A549 (cell line): ENCODE measurements at regions not wholly inside any gene's neighbourhood (a gene's known extent, or its start where the extent isn't known, plus 50 kb on each side); places are given as distances from the start of the nearest gene placed in this dataset.

Experiments
- ATAC-seq, 2 experiments: fragments of 200-7000 bp in 1 of 2; fragments of >200 bp in 1 of 2; cut with Nextera tagmentation in 1 of 2; cut with Tn5 transposase in 1 of 2; 3 replicates each; pipeline versions ENCODE4 v1.8.0 to v1.9.1; 2018 to 2020; ENCODE audit warnings: mild to moderate bottlenecking in 1 of 2, moderate library complexity in 1 of 2
- CTCF ChIA-PET: fragments of 300-600 bp; sonication (Branson Sonifier 250); formaldehyde crosslinking; extraction: SDS; loops from one replicate; lab custom pipeline; 2021; ENCODE audit warnings: antibody characterized with exemption, inconsistent platforms; lab: Yijun Ruan, JAX
- POLR2A ChIA-PET: fragments of 350-600 bp; formaldehyde crosslinking; extraction: SDS; loops from one replicate; lab custom pipeline; 2021; ENCODE audit warnings: antibody characterized with exemption, inconsistent platforms; lab: Yijun Ruan, JAX
- DNase-seq, 2 experiments: peaks; one replicate each; pipeline versions ENCODE4 v3.0.0 to v3.0.0-alpha.2; 2011 to 2016; ENCODE audit warnings: low read depth in 1 of 2, low spot score in 1 of 2
- FAIRE-seq: peaks from 2 replicates; lab custom pipeline; 2011; peaks lifted over from hg19 to GRCh38; lab: Jason Lieb, UNC
- H3K27ac ChIP-seq, 2 experiments: fragments of >200 bp; sonication (Bioruptor Twin); formaldehyde crosslinking; 3 replicates each; pipeline ENCODE4 v1.5.1; 2016 to 2017
- H3K4me1 ChIP-seq: fragments of >200 bp; sonication (Bioruptor Twin); formaldehyde crosslinking; 3 replicates; pipeline ENCODE4 v1.6.1; 2016
- H3K4me2 ChIP-seq: fragments of >200 bp; sonication (Bioruptor Twin); formaldehyde crosslinking; 3 replicates; pipeline ENCODE4 v1.6.1; 2016
- H3K4me3 ChIP-seq: fragments of >200 bp; sonication (Bioruptor Twin); formaldehyde crosslinking; 3 replicates; pipeline ENCODE4 v1.5.1; 2016
- H3K9me3 ChIP-seq: fragments of >200 bp; sonication (Bioruptor Twin); formaldehyde crosslinking; 3 replicates; pipeline ENCODE4 v1.6.1; 2016
- BCL3 ChIP-seq: fragments of >200 bp; sonication (Bioruptor Twin); formaldehyde crosslinking; IDR thresholded peaks from 3 replicates; pipeline ENCODE4 v1.6.1; 2016
- CEBPB ChIP-seq, 2 experiments: fragments of >200 bp in 1 of 2; sonication (Bioruptor Twin) in 1 of 2; formaldehyde crosslinking in 1 of 2; IDR thresholded peaks; 2 replicates each; pipeline ENCODE4 v1.6.1; 2012 to 2016
- EHF ChIP-seq: fragments of 250-450 bp; sonication (Bioruptor Pico); IDR thresholded peaks from 2 replicates; pipeline ENCODE4 v1.5.0; 2020; ENCODE audit warnings: mild to moderate bottlenecking
- ELK1 ChIP-seq: fragments of 150-350 bp; IDR thresholded peaks from 2 replicates; pipeline ENCODE4 v1.6.1; 2014; ENCODE audit warnings: low read depth, mild to moderate bottlenecking, low read length
- FOSB ChIP-seq: fragments of 250-450 bp; sonication (Bioruptor Pico); IDR thresholded peaks from 2 replicates; pipeline ENCODE4 v1.5.0; 2020; ENCODE audit warnings: mild to moderate bottlenecking, moderate library complexity
- HOXB13 ChIP-seq: fragments of 250-450 bp; sonication (Bioruptor Pico); IDR thresholded peaks from 2 replicates; pipeline ENCODE4 v1.5.0; 2020; ENCODE audit warnings: low read depth, mild to moderate bottlenecking, moderate library complexity
- JUN ChIP-seq, 2 experiments: fragments of >200 bp; sonication (Bioruptor Twin); formaldehyde crosslinking; IDR thresholded peaks; 2 replicates in 1 of 2; 3 replicates in 1 of 2; pipeline ENCODE4 v1.6.1; 2016 to 2017
- NFE2L2 ChIP-seq: fragments of 150-350 bp; conservative IDR thresholded peaks from 2 replicates; pipeline ENCODE4 v1.6.1; 2014; ENCODE audit warnings: low read length
- NR3C1 ChIP-seq: fragments of >200 bp; sonication (Bioruptor Twin); formaldehyde crosslinking; IDR thresholded peaks from 3 replicates; pipeline ENCODE4 v1.6.1; 2017
- PHF8 ChIP-seq: fragments of 200-600 bp; sonication (generic); IDR thresholded peaks from 2 replicates; pipeline ENCODE4 v1.6.1; 2016; ENCODE audit warnings: low read depth, mild to moderate bottlenecking, antibody characterized with exemption, moderate library complexity, borderline replicate concordance
- RARB ChIP-seq: fragments of 250-450 bp; sonication (Bioruptor Pico); IDR thresholded peaks from 2 replicates; pipeline ENCODE4 v1.8.0; 2021; ENCODE audit warnings: mild to moderate bottlenecking, moderate library complexity
- RCOR1 ChIP-seq: fragments of 150-350 bp; IDR thresholded peaks from 2 replicates; pipeline ENCODE4 v1.6.1; 2014; ENCODE audit warnings: antibody characterized with exemption, low read length, low read depth
- SMC3 ChIP-seq: fragments of >200 bp; sonication (Bioruptor Twin); formaldehyde crosslinking; IDR thresholded peaks from 3 replicates; pipeline ENCODE4 v1.6.1; 2018; ENCODE audit warnings: inconsistent platforms
- TFCP2L1 ChIP-seq: fragments of 250-450 bp; sonication (Bioruptor Pico); IDR thresholded peaks from 2 replicates; pipeline ENCODE4 v1.5.0; 2021; ENCODE audit warnings: mild to moderate bottlenecking
- ZSCAN20 ChIP-seq: fragments of 250-450 bp; sonication (Bioruptor Pico); IDR thresholded peaks from 2 replicates; pipeline ENCODE4 v1.8.0; 2022; ENCODE audit warnings: mild to moderate bottlenecking, moderate library complexity
- WGBS: methylation state at CpG from one replicate; pipeline ENCODE4 v1.1.6; 2017; ENCODE audit errors: missing lambda C conversion rate; 5-methylcytosine and 5-hydroxymethylcytosine counted together

GRCh38 chr18:44156776-44157335, 523.8 kb upstream of the SETBP1 start (continued):
- TF ChIP-seq PHF8 = no peak
- TF ChIP-seq HOXB13 (CRISPR knock-in tag) = no peak
- no peak for TF ChIP-seq FOSB (CRISPR knock-in tag)
- TF ChIP-seq RCOR1 = no peak
- no peak for TF ChIP-seq CEBPB (IDR thresholded peaks at IDR 0.05)

- TF ChIP-seq JUN (IDR thresholded peaks at IDR 0.05) (no peak), ELK1 (no peak), EHF (CRISPR knock-in tag) (no peak), PHF8 (no peak)
- no peak for FAIRE-seq
- H3K4me2 ChIP-seq = no peak overlapping the region
- no peaks in the 10 kb centered on the region for H3K4me1 ChIP-seq
- ChIA-PET CTCF (no interaction called here), POLR2A (no interaction called here)
- no peak for ATAC-seq
- WGBS = 34% methylated on average over 1 of the region's 1 CpG
- no peak overlapping the region for H3K27ac ChIP-seq
- H3K9me3 ChIP-seq = no peaks in the 10 kb centered on the region
- H3K4me3 ChIP-seq = no peak overlapping the region
- DNase-seq = no peak
These were observed 510.3 kb upstream of the SETBP1 start for GRCh38 chr18:44170208-44170880.

GRCh38 chr18:44171301-44171700, 509.4 kb upstream of the SETBP1 start:
- Histone ChIP-seq H3K4me3 (no peak overlapping the region), H3K27ac (no peak overlapping the region), H3K9me3 (no peaks in the 10 kb centered on the region), H3K4me1 (no peaks in the 10 kb centered on the region), H3K4me2 (no peak overlapping the region)
- TF ChIP-seq CEBPB (IDR thresholded peaks at IDR 0.05) = no peak
- TF ChIP-seq SMC3 = no peak
- ATAC-seq = no peak
- no peak for FAIRE-seq
- DNase-seq = no peak
- ChIA-PET POLR2A (no interaction called here), CTCF (no interaction called here)
- WGBS = 17% methylated on average over 5 of the region's 5 CpGs

- H3K4me1 ChIP-seq = no peaks in the 10 kb centered on the region
- FAIRE-seq (no peak), DNase-seq (no peak), ATAC-seq (no peak)
- 67% methylated on average over 2 of the region's 2 CpGs for WGBS
- no peak overlapping the region for H3K27ac ChIP-seq
- no peak for TF ChIP-seq TFCP2L1
- ChIA-PET POLR2A (no interaction called here), CTCF (no interaction called here)
- no peak overlapping the region for H3K4me3 ChIP-seq
- H3K4me2 ChIP-seq = no peak overlapping the region
- no peaks in the 10 kb centered on the region for H3K9me3 ChIP-seq
These were observed 504.8 kb upstream of the SETBP1 start for GRCh38 chr18:44175891-44176290.

- Histone ChIP-seq H3K9me3 (no peaks in the 10 kb centered on the region), H3K4me2 (no peak overlapping the region)
- POLR2A ChIA-PET = no interaction called here
- no peak for ATAC-seq
- DNase-seq = no peak
- FAIRE-seq = no peak
- TF ChIP-seq RARB = no peak
- no peak for TF ChIP-seq ZSCAN20 (CRISPR knock-in tag)
- TF ChIP-seq NFE2L2 = no peak
- TF ChIP-seq BCL3 = no peak
- TF ChIP-seq NR3C1 = no peak
- TF ChIP-seq, all 56 proteins: peak for 0
- Histone ChIP-seq H3K4me1 (no peaks in the 10 kb centered on the region), H3K27ac (no peak overlapping the region), H3K4me3 (no peak overlapping the region)
- CTCF ChIA-PET = no interaction called here
- WGBS = 0% methylated on average over 2 of the region's 2 CpGs
These were observed 502.2 kb upstream of the SETBP1 start for GRCh38 chr18:44178476-44178875.
